ENCODE measurements at regions not wholly inside any gene's neighbourhood (a gene's known extent, or its start where the extent isn't known, plus 50 kb on each side); places are given as distances from the start of the nearest gene placed in this dataset.

GRCh38 chr19:31940396-31940795, 405.0 kb upstream of the ZNF507 start:
- DNase-seq (ENCODE audit: low read depth in 2 of 2): no peak

- DNase-seq (ENCODE audit: low read depth in 2 of 2): no peak
These were observed 402.2 kb upstream of the ZNF507 start for GRCh38 chr19:31943191-31943661.

- DNase-seq (ENCODE audit: low read depth in 2 of 2): no peak
These were observed 401.6 kb upstream of the ZNF507 start for GRCh38 chr19:31943778-31944177.

- no peak for DNase-seq (ENCODE audit: low read depth in 2 of 2)
These were observed 401.1 kb upstream of the ZNF507 start for GRCh38 chr19:31944326-31944725.

GRCh38 chr19:31946491-31946890, 398.9 kb upstream of the ZNF507 start:
- DNase-seq (ENCODE audit: low read depth in 2 of 2): no peak

- DNase-seq (ENCODE audit: low read depth in 2 of 2): no peak
These were observed 397.8 kb upstream of the ZNF507 start for GRCh38 chr19:31947436-31948115.

- no peak for DNase-seq (ENCODE audit: low read depth in 2 of 2)
These were observed 392.7 kb upstream of the ZNF507 start for GRCh38 chr19:31952693-31953092.

- DNase-seq (ENCODE audit: low read depth in 2 of 2): no peak
These were observed 390.3 kb upstream of the ZNF507 start for GRCh38 chr19:31955061-31955460.

GRCh38 chr19:31955884-31956283, 389.5 kb upstream of the ZNF507 start:
- DNase-seq (ENCODE audit: low read depth in 2 of 2): no peak

GRCh38 chr19:31956771-31957392, 388.5 kb upstream of the ZNF507 start:
- no peak for DNase-seq (ENCODE audit: low read depth in 2 of 2)

GRCh38 chr19:31957711-31958110, 387.7 kb upstream of the ZNF507 start:
- no peak for DNase-seq (ENCODE audit: low read depth in 2 of 2)

- DNase-seq (ENCODE audit: low read depth in 2 of 2): no peak
These were observed 385.8 kb upstream of the ZNF507 start for GRCh38 chr19:31959527-31960018.

GRCh38 chr19:31960474-31960873, 384.9 kb upstream of the ZNF507 start:
- no peak for DNase-seq (ENCODE audit: low read depth in 2 of 2)

GRCh38 chr19:31961191-31961590, 384.2 kb upstream of the ZNF507 start:
- no peak for DNase-seq (ENCODE audit: low read depth in 2 of 2)

GRCh38 chr19:31961667-31962066, 383.7 kb upstream of the ZNF507 start:
- no peak for DNase-seq (ENCODE audit: low read depth in 2 of 2)

- DNase-seq (ENCODE audit: low read depth in 2 of 2): no peak
These were observed 382.8 kb upstream of the ZNF507 start for GRCh38 chr19:31962561-31962996.

- no peak for DNase-seq (ENCODE audit: low read depth in 2 of 2)
These were observed 381.7 kb upstream of the ZNF507 start for GRCh38 chr19:31963746-31964145.

- DNase-seq (ENCODE audit: low read depth in 2 of 2): no peak
These were observed 376.4 kb upstream of the ZNF507 start for GRCh38 chr19:31969016-31969415.

GRCh38 chr19:31970027-31970461, 375.4 kb upstream of the ZNF507 start:
- DNase-seq (ENCODE audit: low read depth in 2 of 2): no peak

- no peak for DNase-seq (ENCODE audit: low read depth in 2 of 2)
These were observed 371.1 kb upstream of the ZNF507 start for GRCh38 chr19:31974290-31974689.

- DNase-seq (ENCODE audit: low read depth in 2 of 2): no peak
These were observed 370.5 kb upstream of the ZNF507 start for GRCh38 chr19:31974941-31975340.

- no peak for DNase-seq (ENCODE audit: low read depth in 2 of 2)
These were observed 369.9 kb upstream of the ZNF507 start for GRCh38 chr19:31975461-31975860.

All from stimulated activated CD4-positive, alpha-beta T cell treated with anti-CD3 and anti-CD28 coated beads, Interleukin-1b, Interleukin-23, amount 100 ng/mL, for 4 hours (primary cell).